ENCODE measurements at regions not wholly inside any gene's neighbourhood (a gene's known extent, or its start where the extent isn't known, plus 50 kb on each side); places are given as distances from the start of the nearest gene placed in this dataset.

GRCh38 chr6:56714982-56715456, 72.3 kb upstream of the DST start:
- TF ChIP-seq, protein P1, sequence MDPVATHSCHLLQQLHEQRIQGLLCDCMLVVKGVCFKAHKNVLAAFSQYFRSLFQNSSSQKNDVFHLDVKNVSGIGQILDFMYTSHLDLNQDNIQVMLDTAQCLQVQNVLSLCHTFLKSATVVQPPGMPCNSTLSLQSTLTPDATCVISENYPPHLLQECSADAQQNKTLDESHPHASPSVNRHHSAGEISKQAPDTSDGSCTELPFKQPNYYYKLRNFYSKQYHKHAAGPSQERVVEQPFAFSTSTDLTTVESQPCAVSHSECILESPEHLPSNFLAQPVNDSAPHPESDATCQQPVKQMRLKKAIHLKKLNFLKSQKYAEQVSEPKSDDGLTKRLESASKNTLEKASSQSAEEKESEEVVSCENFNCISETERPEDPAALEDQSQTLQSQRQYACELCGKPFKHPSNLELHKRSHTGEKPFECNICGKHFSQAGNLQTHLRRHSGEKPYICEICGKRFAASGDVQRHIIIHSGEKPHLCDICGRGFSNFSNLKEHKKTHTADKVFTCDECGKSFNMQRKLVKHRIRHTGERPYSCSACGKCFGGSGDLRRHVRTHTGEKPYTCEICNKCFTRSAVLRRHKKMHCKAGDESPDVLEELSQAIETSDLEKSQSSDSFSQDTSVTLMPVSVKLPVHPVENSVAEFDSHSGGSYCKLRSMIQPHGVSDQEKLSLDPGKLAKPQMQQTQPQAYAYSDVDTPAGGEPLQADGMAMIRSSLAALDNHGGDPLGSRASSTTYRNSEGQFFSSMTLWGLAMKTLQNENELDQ (CRISPR knock-in tag; IDR thresholded peaks at IDR 0.05; ENCODE audit: borderline replicate concordance) = no peak
- no peak for TF ChIP-seq CBFB (CRISPR knock-in tag; IDR thresholded peaks at IDR 0.05)

Data from HepG2 (cell line).